HepG2 (cell line): ENCODE measurements at regions not wholly inside any gene's neighbourhood (a gene's known extent, or its start where the extent isn't known, plus 50 kb on each side); places are given as distances from the start of the nearest gene placed in this dataset.
"Not testable (repeated sequence)": the region's sequence is repeated elsewhere in the genome, so short reads cannot be mapped to it uniquely, and the experiment has no call there.

Source experiments
- ATAC-seq: fragments of 200-7000 bp; cut with Tn5 transposase; 3 replicates; pipeline ENCODE4 v1.9.1; 2020; ENCODE audit warnings: mild to moderate bottlenecking, moderate library complexity
- BruUV-seq: library from RNA; stranded (reverse); fragments of 400-500 nt; replicated peaks from 2 replicates; lab custom pipeline; 2021; lab: Mats Ljungman, UMichigan
- CTCF ChIA-PET: fragments of 300-600 bp; formaldehyde crosslinking; extraction: SDS; loops from one replicate; lab custom pipeline; 2021; ENCODE audit warnings: low total read pairs, inconsistent platforms, low intra/inter-chr PET ratio; lab: Yijun Ruan, JAX
- POLR2A ChIA-PET: fragments of 350-600 bp; sonication (Branson Sonifier 250); formaldehyde crosslinking; loops from one replicate; lab custom pipeline; 2020; ENCODE audit warnings: antibody characterized with exemption, inconsistent platforms; lab: Yijun Ruan, JAX
- DNase-seq: peaks from one replicate; pipeline ENCODE4 v3.0.0-alpha.2; 2015; ENCODE audit warnings: low spot score
- FAIRE-seq: peaks from 3 replicates; lab custom pipeline; 2011; peaks lifted over from hg19 to GRCh38; lab: Jason Lieb, UNC
- H2AFZ ChIP-seq: one replicate; pipeline ENCODE4 v1.6.1; 2011; ENCODE audit warnings: low read length, inconsistent platforms
- H3K27ac ChIP-seq: fragments of 300-600 bp; 3 replicates; pipeline ENCODE4 v1.8.0; 2011; ENCODE audit warnings: mixed run types, mild to moderate bottlenecking, mixed read lengths, low read length, inconsistent platforms; ENCODE audit not compliant: insufficient read depth; ENCODE audit errors: extremely low read length
- H3K27me3 ChIP-seq, 2 experiments: fragments of 200-600 bp in 1 of 2; 2 replicates in 1 of 2; 3 replicates in 1 of 2; pipeline versions ENCODE4 v1.6.0 to v1.8.0; 2011; ENCODE audit warnings: low read length in 2 of 2, mild to moderate bottlenecking in 2 of 2, moderate library complexity in 2 of 2, inconsistent platforms in 1 of 2; ENCODE audit not compliant: insufficient read depth in 2 of 2, control insufficient read depth in 1 of 2
- H3K36me3 ChIP-seq, 2 experiments: fragments of 200-600 bp in 1 of 2; replicated peaks in 1 of 2; 2 replicates in 1 of 2; 3 replicates in 1 of 2; pipeline versions ENCODE4 v1.5.1 to v1.8.0; 2011; ENCODE audit warnings: low read length in 2 of 2, inconsistent platforms in 1 of 2; ENCODE audit not compliant: insufficient read depth in 2 of 2, control insufficient read depth in 1 of 2
- H3K4me1 ChIP-seq: 2 replicates; pipeline ENCODE4 v1.5.1; 2012; ENCODE audit warnings: low read length, inconsistent platforms; ENCODE audit not compliant: insufficient read depth
- H3K4me2 ChIP-seq: 2 replicates; pipeline ENCODE4 v1.6.0; 2011; ENCODE audit warnings: low read depth, low read length, inconsistent platforms
- H3K4me3 ChIP-seq, 3 experiments: fragments of 200-600 bp in 1 of 3; sonication (generic), shearing (Covaris generic) in 1 of 3; replicated peaks in 1 of 3; 2 replicates each; pipeline ENCODE4 v1.5.1; 2011 to 2016; ENCODE audit warnings: low read length in 3 of 3, inconsistent platforms in 2 of 3, low read depth in 2 of 3, mild to moderate bottlenecking in 2 of 3, control low read depth in 1 of 3, mixed read lengths in 1 of 3; ENCODE audit not compliant: insufficient read depth in 1 of 3
- H3K79me2 ChIP-seq: one replicate; pipeline ENCODE4 v1.6.1; 2011; ENCODE audit warnings: low read length, inconsistent platforms; ENCODE audit not compliant: insufficient read depth
- H3K9ac ChIP-seq: 2 replicates; pipeline ENCODE4 v1.6.0; 2011; ENCODE audit warnings: mild to moderate bottlenecking, low read depth, low read length, inconsistent platforms; ENCODE audit not compliant: insufficient read depth
- H3K9me3 ChIP-seq: 2 replicates; pipeline ENCODE4 v1.5.1; 2012; ENCODE audit warnings: mild to moderate bottlenecking, low read length
- H4K20me1 ChIP-seq: 2 replicates; pipeline ENCODE4 v1.6.0; 2011; ENCODE audit warnings: inconsistent platforms, mild to moderate bottlenecking, low read length, moderate library complexity; ENCODE audit not compliant: insufficient read depth
- E2F2 ChIP-seq: sonication (generic); formaldehyde crosslinking; IDR thresholded peaks from 2 replicates; pipeline ENCODE4 v1.4.0; 2020; ENCODE audit warnings: missing genetic modification reagents, borderline replicate concordance
- GZF1 ChIP-seq: sonication (generic); formaldehyde crosslinking; IDR thresholded peaks from 2 replicates; pipeline ENCODE4 v1.5.1; 2020; ENCODE audit warnings: mild to moderate bottlenecking, missing genetic modification reagents
- KAT2B ChIP-seq: fragments of 150-350 bp; IDR thresholded peaks from 2 replicates; pipeline ENCODE4 v1.6.1; 2014; ENCODE audit warnings: low read depth, low read length, borderline replicate concordance
- SYNCRIP ChIP-seq: fragments of 200-400 bp; formaldehyde crosslinking; IDR thresholded peaks from 2 replicates; pipeline ENCODE4 v1.6.1; 2018; ENCODE audit warnings: mild to moderate bottlenecking, low read depth, low read length; ENCODE audit not compliant: insufficient read depth
- ZBTB40 ChIP-seq, 2 experiments: fragments of 450-650 bp in 1 of 2; sonication (generic) in 1 of 2; formaldehyde crosslinking in 1 of 2; IDR thresholded peaks; 2 replicates each; pipeline versions ENCODE4 v1.6.1 to v1.8.0; 2016 to 2022; ENCODE audit warnings: antibody characterized with exemption in 1 of 2, mild to moderate bottlenecking in 1 of 2, missing genetic modification reagents in 1 of 2
- WGBS: methylation state at CpG from one replicate; pipeline ENCODE4 v1.1.6; 2017; ENCODE audit warnings: low lambda C conversion rate; 5-methylcytosine and 5-hydroxymethylcytosine counted together
- in situ Hi-C: cut with HindIII; loops from 2 replicates; pipeline ENCODE4 v1.10.0; 2017; ENCODE audit warnings: low pct_unique_long_range_greater_than_20kb; ENCODE audit not compliant: extremely low pct_ligation_motif_present
- intact Hi-C: fragments of 100-400 bp; cut with micrococcal nuclease; formaldehyde crosslinking; loops from one replicate; pipeline ENCODE4 v1.10.0; 2022; ENCODE audit not compliant: unreplicated experiment

DNA sequence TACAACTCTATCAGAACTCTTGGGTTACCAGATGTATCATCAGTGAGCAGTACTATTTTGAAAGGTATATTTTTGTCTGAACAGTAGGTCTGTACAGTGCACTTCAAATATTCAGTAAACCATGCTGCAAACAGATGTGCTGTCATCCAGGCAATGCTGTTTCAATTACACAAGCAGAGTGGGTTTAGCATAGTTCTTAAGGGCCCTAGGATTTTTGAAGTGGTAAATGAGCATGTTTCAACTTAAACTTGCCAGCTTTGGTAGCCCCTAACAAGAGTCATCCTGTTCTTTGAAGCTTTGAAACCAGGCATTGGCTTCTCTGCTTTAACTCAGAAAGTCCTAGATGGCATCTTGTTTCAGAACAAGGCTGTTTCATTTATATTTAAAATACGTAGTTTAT lies 1519.9 kb downstream of the SUCLG1 start (continued):
- TF ChIP-seq SYNCRIP (no peak), E2F2 (no peak), GZF1 (CRISPR knock-in tag) (no peak), ZBTB40 (IDR thresholded peaks at IDR 0.05) (no peak), ZBTB40 (CRISPR knock-in tag; IDR thresholded peaks at IDR 0.05) (no peak), KAT2B (no peak)

- H3K4me2 ChIP-seq, H3K9ac ChIP-seq, H4K20me1 ChIP-seq, H3K27me3 ChIP-seq, H3K4me3 ChIP-seq, intact Hi-C loops, BruUV-seq, CTCF ChIA-PET, H2AFZ ChIP-seq, POLR2A ChIA-PET, DNase-seq, in situ Hi-C loops, H3K79me2 ChIP-seq, FAIRE-seq, H3K27ac ChIP-seq, ATAC-seq, H3K4me1 ChIP-seq, H3K36me3 ChIP-seq: not testable (repeated sequence)
- H3K9me3 ChIP-seq = peaks cover 23% of the 10 kb centered on the region
- 72% methylated on average over 11 of the region's 40 CpGs for WGBS
These were observed 1520.7 kb downstream of the SUCLG1 start for GRCh38 chr2:82938321-82938845.
